OCI-LY7 (cell line): ENCODE measurements at regions not wholly inside any gene's neighbourhood (a gene's known extent, or its start where the extent isn't known, plus 50 kb on each side); places are given as distances from the start of the nearest gene placed in this dataset.

Experiments
- BruUV-seq: library from RNA; stranded (reverse); fragments of 400-500 nt; replicated peaks from 2 replicates; lab custom pipeline; 2021; lab: Mats Ljungman, UMichigan
- CTCF ChIA-PET: fragments of 300-600 bp; sonication (Branson Sonifier 250); formaldehyde crosslinking; loops from one replicate; lab custom pipeline; 2022; ENCODE audit warnings: antibody characterized with exemption; ENCODE audit not compliant: unreplicated experiment; lab: Charles Lee
- POLR2A ChIA-PET: fragments of 300-600 bp; sonication (Branson Sonifier 250); formaldehyde crosslinking; loops from one replicate; lab custom pipeline; 2022; ENCODE audit warnings: antibody characterized with exemption; lab: Charles Lee
- DNase-seq: peaks from one replicate; pipeline ENCODE4 v3.0.0-alpha.2; 2015; ENCODE audit warnings: low spot score
- H2AFZ ChIP-seq: fragments of 200-600 bp; sonication (generic), shearing (Covaris generic); 2 replicates; pipeline ENCODE4 v1.6.1; 2014; ENCODE audit warnings: mild to moderate bottlenecking, antibody characterized with exemption, low read length, moderate library complexity
- H3K27ac ChIP-seq: fragments of 200-600 bp; sonication (generic); 2 replicates; pipeline ENCODE4 v1.5.1; 2014; ENCODE audit warnings: mixed run types, low read depth, mild to moderate bottlenecking, moderate library complexity, low read length, inconsistent platforms; ENCODE audit not compliant: poor library complexity, severe bottlenecking
- H3K36me3 ChIP-seq: fragments of 200-600 bp; sonication (generic); 2 replicates; pipeline ENCODE4 v1.6.1; 2014; ENCODE audit warnings: mild to moderate bottlenecking, antibody characterized with exemption, low read length, moderate library complexity, mixed read lengths; ENCODE audit not compliant: insufficient read depth
- H3K4me1 ChIP-seq: fragments of 200-600 bp; sonication (generic); 2 replicates; pipeline ENCODE4 v1.5.1; 2014; ENCODE audit warnings: mild to moderate bottlenecking, low read length; ENCODE audit not compliant: insufficient read depth, poor library complexity, severe bottlenecking
- H3K4me2 ChIP-seq: fragments of 200-600 bp; sonication (generic); 2 replicates; pipeline ENCODE4 v1.6.1; 2014; ENCODE audit warnings: mild to moderate bottlenecking, low read length
- H3K4me3 ChIP-seq: fragments of 200-600 bp; sonication (generic); 2 replicates; pipeline ENCODE4 v1.5.1; 2014; ENCODE audit warnings: mild to moderate bottlenecking, low read depth, low read length; ENCODE audit not compliant: poor library complexity, severe bottlenecking
- H3K79me2 ChIP-seq: fragments of 200-600 bp; sonication (generic); 2 replicates; pipeline ENCODE4 v1.6.1; 2016; ENCODE audit warnings: low read depth, mild to moderate bottlenecking, low read length, moderate library complexity, mixed read lengths; ENCODE audit not compliant: insufficient read depth
- H3K9me2 ChIP-seq: fragments of 200-600 bp; sonication (generic); 2 replicates; pipeline ENCODE4 v1.6.1; 2016; ENCODE audit warnings: mild to moderate bottlenecking, low read length, mixed read lengths; ENCODE audit not compliant: insufficient read depth
- H3K9me3 ChIP-seq: fragments of 200-600 bp; sonication (generic); 2 replicates; pipeline ENCODE4 v1.6.1; 2014; ENCODE audit warnings: mild to moderate bottlenecking, mixed run types, low read length, mixed read lengths
- H4K20me1 ChIP-seq: fragments of 200-600 bp; sonication (generic); 2 replicates; pipeline ENCODE4 v1.6.1; 2014; ENCODE audit warnings: mild to moderate bottlenecking, antibody characterized with exemption, low read length, moderate library complexity, mixed read lengths; ENCODE audit not compliant: insufficient read depth
- EZH2phosphoT487 ChIP-seq: fragments of 200-600 bp; sonication (generic); IDR thresholded peaks from 2 replicates; pipeline ENCODE4 v1.6.1; 2018; ENCODE audit warnings: low read depth, borderline replicate concordance, mild to moderate bottlenecking, mixed run types, antibody characterized with exemption, low read length, moderate library complexity, mixed read lengths
- intact Hi-C: fragments of 100-400 bp; cut with micrococcal nuclease; formaldehyde crosslinking; loops from one replicate; pipeline ENCODE4 v1.10.0; 2022; ENCODE audit not compliant: unreplicated experiment
- TF ChIP-seq, protein P1 (sequence below): fragments of 200-600 bp; sonication (generic); conservative IDR thresholded peaks from 2 replicates; pipeline ENCODE4 v1.5.1; 2014; ENCODE audit warnings: mild to moderate bottlenecking, antibody characterized with exemption, low read length, moderate library complexity, mixed read lengths

GRCh38 chr4:187499956-187500355 lies 495.6 kb upstream of the ZFP42 start:
- Histone ChIP-seq H3K79me2 (no peaks in the 10 kb centered on the region), H3K4me1 (no peaks in the 10 kb centered on the region), H4K20me1 (no peaks in the 10 kb centered on the region), H2AFZ (no peak overlapping the region), H3K36me3 (no peaks in the 10 kb centered on the region), H3K9me2 (no peaks in the 10 kb centered on the region), H3K4me2 (no peak overlapping the region), H3K4me3 (no peak overlapping the region), H3K27ac (no peak overlapping the region), H3K9me3 (no peaks in the 10 kb centered on the region)
- intact Hi-C loops: no loop called here
- TF ChIP-seq EZH2phosphoT487: no peak
- TF ChIP-seq, protein P1, sequence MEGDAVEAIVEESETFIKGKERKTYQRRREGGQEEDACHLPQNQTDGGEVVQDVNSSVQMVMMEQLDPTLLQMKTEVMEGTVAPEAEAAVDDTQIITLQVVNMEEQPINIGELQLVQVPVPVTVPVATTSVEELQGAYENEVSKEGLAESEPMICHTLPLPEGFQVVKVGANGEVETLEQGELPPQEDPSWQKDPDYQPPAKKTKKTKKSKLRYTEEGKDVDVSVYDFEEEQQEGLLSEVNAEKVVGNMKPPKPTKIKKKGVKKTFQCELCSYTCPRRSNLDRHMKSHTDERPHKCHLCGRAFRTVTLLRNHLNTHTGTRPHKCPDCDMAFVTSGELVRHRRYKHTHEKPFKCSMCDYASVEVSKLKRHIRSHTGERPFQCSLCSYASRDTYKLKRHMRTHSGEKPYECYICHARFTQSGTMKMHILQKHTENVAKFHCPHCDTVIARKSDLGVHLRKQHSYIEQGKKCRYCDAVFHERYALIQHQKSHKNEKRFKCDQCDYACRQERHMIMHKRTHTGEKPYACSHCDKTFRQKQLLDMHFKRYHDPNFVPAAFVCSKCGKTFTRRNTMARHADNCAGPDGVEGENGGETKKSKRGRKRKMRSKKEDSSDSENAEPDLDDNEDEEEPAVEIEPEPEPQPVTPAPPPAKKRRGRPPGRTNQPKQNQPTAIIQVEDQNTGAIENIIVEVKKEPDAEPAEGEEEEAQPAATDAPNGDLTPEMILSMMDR: no peak
- BruUV-seq: no TSS peak
- CTCF ChIA-PET: no interaction called here
- POLR2A ChIA-PET: interaction anchor here (0.6 kb wide), 1 partner anchor 40 kb away, joined by 3 read pairs; no protein-coding TSS in a partner anchor
- no peak for DNase-seq

DNA sequence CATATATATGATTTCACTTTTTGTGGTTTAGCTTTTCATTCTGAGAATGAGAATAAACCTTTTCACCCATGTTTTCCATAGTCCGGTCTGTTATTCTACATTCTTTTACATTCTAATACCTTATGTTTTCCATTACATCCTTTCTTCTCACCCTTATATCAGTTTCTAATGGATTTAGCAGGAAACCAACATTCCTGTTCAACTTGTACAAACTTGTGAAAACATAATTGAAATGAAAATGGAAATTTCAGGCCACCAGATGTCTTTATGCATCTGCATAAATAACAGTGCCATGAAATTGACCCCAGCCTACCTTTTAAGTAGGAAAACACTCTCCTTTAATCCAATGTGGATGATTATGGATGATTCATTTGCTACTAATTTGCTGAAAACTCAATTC lies 494.8 kb upstream of the ZFP42 start:
- Histone ChIP-seq H3K36me3 (no peaks in the 10 kb centered on the region), H3K9me2 (no peaks in the 10 kb centered on the region), H3K4me3 (no peak overlapping the region), H2AFZ (no peak overlapping the region), H3K4me2 (no peak overlapping the region), H3K27ac (no peak overlapping the region), H4K20me1 (no peaks in the 10 kb centered on the region), H3K4me1 (no peaks in the 10 kb centered on the region), H3K9me3 (no peaks in the 10 kb centered on the region), H3K79me2 (no peaks in the 10 kb centered on the region)
- DNase-seq: no peak
- POLR2A ChIA-PET: interaction anchor here (0.6 kb wide), 1 partner anchor 41 kb away, joined by 3 read pairs; no protein-coding TSS in a partner anchor
- intact Hi-C loops: no loop called here
- CTCF ChIA-PET: no interaction called here
- BruUV-seq: no TSS peak
- no peak for TF ChIP-seq EZH2phosphoT487
- TF ChIP-seq, protein P1: no peak

- CTCF ChIA-PET: no interaction called here
- BruUV-seq: no TSS peak
Measured at GRCh38 chr4:187501731-187502130, 493.8 kb upstream of the ZFP42 start.

More at GRCh38 chr4:187501731-187502130, 493.8 kb upstream of the ZFP42 start:
- H3K36me3 ChIP-seq: no peaks in the 10 kb centered on the region
- no peaks in the 10 kb centered on the region for H3K9me3 ChIP-seq
- POLR2A ChIA-PET: no interaction called here
- no peak overlapping the region for H3K4me2 ChIP-seq
- no peak overlapping the region for H3K4me3 ChIP-seq
- H3K79me2 ChIP-seq: no peaks in the 10 kb centered on the region
- DNase-seq: no peak
- no peaks in the 10 kb centered on the region for H3K9me2 ChIP-seq
- intact Hi-C loops: no loop called here
- no peak overlapping the region for H2AFZ ChIP-seq
- H3K27ac ChIP-seq: no peak overlapping the region
- H3K4me1 ChIP-seq: no peaks in the 10 kb centered on the region
- TF ChIP-seq EZH2phosphoT487: no peak
- TF ChIP-seq, protein P1: no peak
- no peaks in the 10 kb centered on the region for H4K20me1 ChIP-seq
